PC-9 (cell line): ENCODE measurements at regions not wholly inside any gene's neighbourhood (a gene's known extent, or its start where the extent isn't known, plus 50 kb on each side); places are given as distances from the start of the nearest gene placed in this dataset.

Experiments
- BruUV-seq: library from RNA; stranded (reverse); fragments of 400-500 nt; replicated peaks from 2 replicates; lab custom pipeline; 2021; lab: Mats Ljungman, UMichigan
- CTCF ChIA-PET: fragments of 300-600 bp; sonication (Branson Sonifier 250); formaldehyde crosslinking; loops from one replicate; lab custom pipeline; 2022; ENCODE audit warnings: antibody characterized with exemption; lab: Charles Lee
- POLR2A ChIA-PET: fragments of 300-600 bp; sonication (Branson Sonifier 250); formaldehyde crosslinking; loops from one replicate; lab custom pipeline; 2022; ENCODE audit warnings: antibody characterized with exemption; ENCODE audit not compliant: unreplicated experiment; lab: Charles Lee
- DNase-seq, 2 experiments: peaks; one replicate each; pipeline versions ENCODE4 v3.0.0 to v3.0.0-alpha.2; 2015 to 2022; ENCODE audit warnings: mixed read lengths in 1 of 2
- H2AFZ ChIP-seq: fragments of 200-600 bp; sonication (generic); 2 replicates; pipeline ENCODE4 v1.8.1; 2017; ENCODE audit warnings: antibody characterized with exemption
- H3F3A ChIP-seq: fragments of 200-600 bp; sonication (generic); 2 replicates; pipeline ENCODE4 v1.8.1; 2017; ENCODE audit warnings: antibody characterized with exemption, mild to moderate bottlenecking, low read depth; ENCODE audit not compliant: insufficient read depth
- H3K27ac ChIP-seq: fragments of 200-600 bp; sonication (generic); 2 replicates; pipeline ENCODE4 v1.6.1; 2016; ENCODE audit warnings: mixed run types
- H3K27me3 ChIP-seq: fragments of 200-600 bp; sonication (generic); 2 replicates; pipeline ENCODE4 v1.6.1; 2016; ENCODE audit warnings: low read depth, mixed run types; ENCODE audit not compliant: insufficient read depth
- H3K36me3 ChIP-seq: fragments of 200-600 bp; sonication (generic); 2 replicates; pipeline ENCODE4 v1.6.1; 2016; ENCODE audit warnings: low read depth, mixed run types
- H3K4me1 ChIP-seq: fragments of 200-600 bp; sonication (generic); replicated peaks from 2 replicates; pipeline ENCODE4 v1.6.1; 2016; ENCODE audit warnings: mixed run types; ENCODE audit not compliant: insufficient read depth
- H3K4me2 ChIP-seq: fragments of 200-600 bp; sonication (generic); 2 replicates; pipeline ENCODE4 v1.6.1; 2017; ENCODE audit warnings: mixed run types
- H3K4me3 ChIP-seq: fragments of 200-600 bp; sonication (generic); 2 replicates; pipeline ENCODE4 v1.6.1; 2016; ENCODE audit warnings: mixed run types
- H3K79me2 ChIP-seq: fragments of 200-600 bp; sonication (generic); 2 replicates; pipeline ENCODE4 v1.6.1; 2017; ENCODE audit warnings: low read depth, mixed run types
- H3K9me2 ChIP-seq: fragments of 200-600 bp; sonication (generic); 2 replicates; pipeline ENCODE4 v1.8.1; 2017; ENCODE audit warnings: mild to moderate bottlenecking; ENCODE audit not compliant: insufficient read depth
- H3K9me3 ChIP-seq: fragments of 200-600 bp; sonication (generic); 2 replicates; pipeline ENCODE4 v1.8.1; 2016; ENCODE audit warnings: low read depth; ENCODE audit not compliant: insufficient read depth
- H4K20me1 ChIP-seq: fragments of 200-600 bp; sonication (generic); 2 replicates; pipeline ENCODE4 v1.8.1; 2017; ENCODE audit not compliant: insufficient read depth
- CTCF ChIP-seq: fragments of 200-600 bp; sonication (generic); conservative IDR thresholded peaks from 2 replicates; pipeline ENCODE4 v1.6.1; 2017; ENCODE audit warnings: mixed run types, antibody characterized with exemption, mild to moderate bottlenecking, moderate library complexity
- EZH2 ChIP-seq: fragments of 200-600 bp; sonication (generic); IDR thresholded peaks from 2 replicates; pipeline ENCODE4 v1.8.0; 2017; ENCODE audit warnings: antibody characterized with exemption, low read depth
- intact Hi-C: fragments of 100-400 bp; cut with micrococcal nuclease; formaldehyde crosslinking; loops from one replicate; pipeline ENCODE4 v1.10.0; 2022; ENCODE audit not compliant: unreplicated experiment

GRCh38 chr1:115479055-115479482 lies 141.0 kb upstream of the NGF start:
- CTCF ChIA-PET: no interaction called here
- no peak overlapping the region for H2AFZ ChIP-seq
- H3K9me3 ChIP-seq: no peaks in the 10 kb centered on the region
- H3K9me2 ChIP-seq: no peaks in the 10 kb centered on the region
- no peak overlapping the region for H3K4me2 ChIP-seq
- H3K27ac ChIP-seq: no peak overlapping the region
- peaks cover 11% of the 10 kb centered on the region; the same call in 1 of the 2 replicates for H3F3A ChIP-seq
- no peaks in the 10 kb centered on the region for H3K27me3 ChIP-seq
- no peak for TF ChIP-seq EZH2
- no peak for TF ChIP-seq CTCF
- no peak for DNase-seq
- POLR2A ChIA-PET: no interaction called here
- H3K79me2 ChIP-seq: no peaks in the 10 kb centered on the region
- intact Hi-C loops: no loop called here
- H4K20me1 ChIP-seq: no peaks in the 10 kb centered on the region
- H3K4me1 ChIP-seq: peaks cover 17% of the 10 kb centered on the region
- no peaks in the 10 kb centered on the region for H3K36me3 ChIP-seq
- no peak overlapping the region for H3K4me3 ChIP-seq
- no TSS peak for BruUV-seq

DNA sequence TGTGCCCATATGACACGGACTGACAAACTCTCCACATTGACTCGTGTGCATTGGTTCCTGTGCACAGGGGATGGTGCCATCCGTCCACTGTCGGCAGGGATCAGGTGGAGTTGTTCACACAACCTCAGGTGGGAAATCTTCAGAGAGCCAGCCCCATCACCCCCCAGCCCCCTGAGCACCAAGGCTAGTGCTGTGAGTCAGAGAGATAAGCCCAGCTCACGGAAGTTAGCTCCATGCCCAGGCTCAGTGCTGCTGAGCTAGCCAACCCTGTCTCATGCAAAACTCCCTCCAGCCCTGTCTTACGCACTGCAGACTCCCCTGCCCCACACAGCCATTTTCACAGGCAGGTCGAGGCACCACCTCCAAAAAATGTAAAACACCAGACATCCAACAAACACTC lies 139.0 kb upstream of the NGF start:
- no peaks in the 10 kb centered on the region for H3K9me2 ChIP-seq
- BruUV-seq: no TSS peak
- H3F3A ChIP-seq: peaks cover 15% of the 10 kb centered on the region; the same call in 1 of the 2 replicates
- no peak overlapping the region for H3K27ac ChIP-seq
- no peak overlapping the region for H2AFZ ChIP-seq
- H4K20me1 ChIP-seq: no peaks in the 10 kb centered on the region
- intact Hi-C loops: no loop called here
- POLR2A ChIA-PET: no interaction called here
- DNase-seq: no peak
- TF ChIP-seq CTCF: no peak
- no peak for TF ChIP-seq EZH2
- no peak overlapping the region for H3K4me3 ChIP-seq
- no peak overlapping the region for H3K4me2 ChIP-seq
- H3K79me2 ChIP-seq: no peaks in the 10 kb centered on the region
- no peaks in the 10 kb centered on the region for H3K36me3 ChIP-seq
- H3K4me1 ChIP-seq: peaks cover 27% of the 10 kb centered on the region
- no peaks in the 10 kb centered on the region for H3K27me3 ChIP-seq
- H3K9me3 ChIP-seq: no peaks in the 10 kb centered on the region
- CTCF ChIA-PET: no interaction called here

DNA sequence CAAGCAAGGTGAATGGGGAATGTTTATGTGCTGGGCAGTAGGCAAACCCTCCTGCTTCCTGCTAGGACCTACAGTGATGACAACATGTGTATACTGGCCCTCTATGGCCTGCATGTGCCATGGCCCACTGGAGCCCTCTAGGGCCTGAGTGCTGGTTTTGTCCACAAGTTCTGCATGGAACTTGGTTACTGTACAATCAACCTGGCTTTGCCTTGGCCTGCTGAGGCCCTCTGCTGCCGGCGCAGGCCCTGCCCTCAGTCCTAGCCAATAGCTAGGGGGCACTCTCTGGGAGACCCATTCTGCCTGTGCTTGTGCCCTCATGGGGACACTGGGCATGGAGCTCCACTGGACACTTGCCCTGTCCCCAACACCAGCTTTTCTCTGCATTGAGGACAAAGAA lies 138.6 kb upstream of the NGF start:
- POLR2A ChIA-PET: no interaction called here
- CTCF ChIA-PET: no interaction called here
- Histone ChIP-seq H2AFZ (no peak overlapping the region), H3K36me3 (no peaks in the 10 kb centered on the region), H3K4me3 (no peak overlapping the region), H3K4me1 (peaks cover 27% of the 10 kb centered on the region), H3K9me3 (no peaks in the 10 kb centered on the region), H3K79me2 (no peaks in the 10 kb centered on the region), H4K20me1 (no peaks in the 10 kb centered on the region), H3F3A (peaks cover 15% of the 10 kb centered on the region; the same call in 1 of the 2 replicates), H3K9me2 (no peaks in the 10 kb centered on the region), H3K4me2 (no peak overlapping the region), H3K27ac (no peak overlapping the region), H3K27me3 (no peaks in the 10 kb centered on the region)
- no TSS peak for BruUV-seq
- intact Hi-C loops: no loop called here
- DNase-seq: no peak
- no peak for TF ChIP-seq EZH2

DNA sequence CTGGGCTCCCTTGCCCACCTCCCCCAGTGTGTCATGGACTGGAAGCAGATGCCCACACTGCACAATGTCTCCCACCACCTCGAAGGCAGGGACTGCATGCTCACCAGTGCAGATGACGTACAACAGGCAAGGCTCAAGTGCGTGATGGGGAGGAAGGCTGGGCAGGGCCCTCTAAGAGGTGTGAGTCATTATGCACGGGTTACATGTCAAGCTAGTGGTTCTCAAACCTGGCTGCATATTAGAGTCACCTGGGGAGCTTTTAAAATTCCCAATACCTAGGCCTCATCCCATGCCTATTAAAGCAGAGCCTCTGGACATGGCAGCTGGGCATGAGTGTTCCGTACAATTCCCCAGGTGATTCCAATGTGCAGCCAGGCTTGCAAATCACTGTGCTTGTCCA lies 137.9 kb upstream of the NGF start:
- Histone ChIP-seq H2AFZ (no peak overlapping the region), H3K9me2 (no peaks in the 10 kb centered on the region), H3K36me3 (no peaks in the 10 kb centered on the region), H4K20me1 (no peaks in the 10 kb centered on the region), H3K4me3 (no peak overlapping the region), H3K4me1 (peaks cover 33% of the 10 kb centered on the region), H3K27ac (no peak overlapping the region), H3K4me2 (no peak overlapping the region), H3F3A (peaks cover 18% of the 10 kb centered on the region), H3K79me2 (no peaks in the 10 kb centered on the region), H3K9me3 (no peaks in the 10 kb centered on the region), H3K27me3 (no peaks in the 10 kb centered on the region)
- DNase-seq: no peak
- intact Hi-C loops: no loop called here
- POLR2A ChIA-PET: no interaction called here
- BruUV-seq: no TSS peak
- TF ChIP-seq CTCF (no peak), EZH2 (no peak)
- CTCF ChIA-PET: no interaction called here
